ENCODE measurements at regions not wholly inside any gene's neighbourhood (a gene's known extent, or its start where the extent isn't known, plus 50 kb on each side); places are given as distances from the start of the nearest gene placed in this dataset.

DNA sequence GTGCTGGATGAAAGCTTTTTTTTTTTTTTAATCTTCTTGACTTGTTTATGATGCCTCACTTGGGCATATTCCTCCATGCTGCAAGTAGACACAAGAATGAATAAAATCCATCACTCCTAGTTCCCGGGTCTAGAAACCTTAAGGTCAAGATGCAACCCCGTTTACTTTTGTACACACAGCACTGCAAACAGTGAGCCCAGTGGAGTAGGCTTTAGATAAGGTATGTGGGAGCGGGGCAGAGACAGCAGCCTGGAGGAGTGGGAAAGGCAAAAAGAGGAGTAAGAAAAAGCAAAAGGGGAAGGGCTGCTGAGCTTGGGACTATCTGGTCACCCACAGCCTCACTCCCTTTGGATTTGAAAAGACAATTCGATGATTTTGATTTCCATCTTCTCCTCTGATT is 429.8 kb upstream of the ARGLU1 start:
- no peak for DNase-seq

DNA sequence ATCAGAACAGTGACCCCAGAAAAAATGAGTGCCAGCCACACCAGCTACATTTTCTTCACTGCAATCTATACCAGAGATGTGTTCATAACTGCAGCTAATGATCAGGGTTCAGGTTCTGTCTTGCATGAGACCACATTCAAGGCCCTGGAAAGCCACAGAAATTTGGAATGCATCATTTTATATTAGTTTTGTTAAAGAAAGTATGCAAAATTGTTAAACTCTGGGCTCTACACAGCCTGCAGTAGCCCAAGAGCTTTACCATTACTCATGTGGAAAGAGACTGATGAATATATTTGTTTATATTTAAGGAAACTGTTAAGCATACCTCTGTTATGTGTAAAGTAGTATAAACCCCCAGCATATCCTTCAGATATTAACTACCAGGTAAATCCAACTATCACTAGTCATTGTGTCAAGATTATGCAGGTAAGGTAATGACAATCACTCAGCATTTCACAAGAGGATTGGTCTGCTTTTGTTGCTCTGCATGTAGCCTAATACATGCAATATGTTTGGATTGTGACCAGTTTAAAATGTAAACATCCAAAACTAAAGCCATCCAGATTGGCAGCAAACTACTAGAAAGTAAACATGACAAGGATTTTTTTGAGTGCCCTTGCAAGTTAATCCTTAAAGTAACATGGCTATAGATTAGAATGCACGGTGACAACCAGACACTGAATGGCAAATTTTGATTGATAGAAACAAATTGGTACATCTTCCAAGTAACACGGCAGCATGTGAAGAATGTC is 429.1 kb upstream of the ARGLU1 start:
- DNase-seq = no peak

DNA sequence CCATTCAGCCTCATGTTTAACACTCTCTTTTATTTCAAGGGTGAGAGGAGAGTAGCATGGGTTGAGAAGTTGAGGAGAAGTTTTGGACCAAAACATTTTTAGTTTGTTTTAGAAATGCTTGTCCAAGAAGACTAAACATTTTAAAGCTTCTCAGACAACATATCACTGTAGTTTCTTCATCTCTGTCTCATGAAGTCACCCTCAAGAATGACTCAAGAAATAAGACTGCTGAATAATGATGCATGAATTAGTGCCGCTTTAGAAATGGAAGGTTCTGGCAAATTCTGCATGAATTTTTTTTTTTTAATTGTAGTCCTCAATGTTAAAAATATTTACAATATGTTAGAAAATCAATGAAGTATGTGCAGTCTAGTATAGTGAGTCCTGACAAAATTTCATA is 422.7 kb upstream of the ARGLU1 start:
- DNase-seq = no peak

DNA sequence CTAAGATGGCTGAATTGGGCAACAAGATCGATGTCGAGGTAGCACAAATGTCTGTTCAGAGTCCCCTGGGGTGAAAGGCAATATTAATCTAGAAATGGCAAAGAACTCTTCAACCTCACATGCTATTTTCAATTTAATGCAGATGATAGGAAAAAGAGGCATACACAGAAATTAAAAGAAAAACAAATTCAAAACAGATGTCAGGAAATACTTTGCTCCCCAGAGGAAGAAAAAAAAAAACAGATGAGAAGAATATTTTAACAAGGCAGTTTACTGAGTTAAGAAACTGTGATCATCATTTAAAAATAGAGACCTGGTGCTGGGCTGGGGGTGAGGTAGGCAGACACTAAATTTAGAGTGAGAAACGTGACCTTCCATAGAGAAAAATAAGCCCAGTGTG is 421.9 kb upstream of the ARGLU1 start:
- no peak for DNase-seq

DNA sequence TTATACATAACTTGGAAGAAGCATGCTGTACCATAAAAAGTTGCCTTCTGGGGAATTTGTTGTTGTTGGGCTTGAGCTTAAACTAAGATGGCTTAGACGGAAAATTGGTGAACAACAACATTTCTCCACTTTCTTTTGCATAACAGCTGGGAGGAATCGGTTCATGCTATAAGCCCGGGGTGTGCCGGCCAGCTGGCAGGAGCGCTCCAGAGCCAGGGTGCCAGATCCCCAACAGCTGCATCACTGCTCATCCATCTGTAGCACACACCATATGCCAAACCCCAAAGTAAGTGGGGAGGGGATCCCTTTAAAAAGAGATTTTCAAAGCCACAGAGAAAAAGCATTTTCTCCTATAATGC is 419.5 kb upstream of the ARGLU1 start:
- no peak for DNase-seq

DNA sequence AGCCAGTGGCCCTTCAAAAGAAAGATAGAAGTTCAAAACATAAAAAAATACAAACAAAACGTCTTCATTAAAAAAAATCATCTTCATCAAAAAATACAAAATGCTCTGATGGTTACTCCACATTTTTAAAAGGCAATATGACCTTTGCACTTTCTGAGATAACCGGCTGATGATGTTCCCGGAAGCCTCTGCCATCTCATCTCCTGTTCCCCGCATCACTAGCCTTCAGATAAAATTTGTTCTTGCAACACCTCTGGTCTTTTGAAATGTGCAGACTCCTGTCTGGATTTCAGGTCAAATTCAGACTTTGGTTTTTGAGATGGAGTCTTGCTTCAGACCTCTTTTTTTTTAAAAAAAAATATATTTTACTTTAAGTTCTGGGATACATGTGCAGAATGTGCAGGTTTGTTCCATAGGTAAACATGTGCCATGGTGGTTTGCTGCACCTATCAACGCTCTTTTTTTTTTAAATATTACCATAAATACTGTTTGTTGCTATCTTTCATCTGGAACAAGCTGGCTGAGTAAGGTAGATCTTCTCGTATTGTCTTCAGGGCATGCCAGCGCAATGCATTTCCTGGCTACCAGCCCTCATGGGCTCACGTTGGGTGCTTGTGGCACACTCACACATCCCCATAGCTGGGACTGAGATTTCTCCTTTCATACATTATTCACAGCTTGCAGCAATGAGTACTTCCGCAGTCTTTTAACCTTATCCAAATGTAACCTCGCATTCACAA is 418.9 kb upstream of the ARGLU1 start:
- no peak for DNase-seq

DNA sequence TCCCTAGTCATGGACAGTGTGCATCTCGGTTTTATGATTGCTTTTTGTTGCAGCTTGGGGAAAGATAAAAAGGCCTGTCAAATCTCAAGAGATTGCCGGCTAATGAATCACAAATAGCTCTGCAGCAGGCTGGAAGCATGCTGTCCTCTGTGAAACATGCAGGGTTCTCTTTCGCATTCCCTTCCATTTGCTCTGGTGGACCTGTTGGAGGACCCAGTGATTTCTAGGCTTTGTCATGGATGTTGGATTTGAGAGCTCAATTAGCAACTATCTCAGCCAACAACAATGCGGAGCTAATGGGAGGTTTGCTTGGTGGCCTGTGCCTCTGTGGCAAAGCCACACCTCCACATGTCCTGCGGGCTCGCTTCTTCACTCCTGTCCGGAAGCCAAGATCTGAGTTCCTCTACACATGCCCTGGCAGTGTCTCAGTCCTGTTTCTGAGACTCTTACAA is 418.1 kb upstream of the ARGLU1 start:
- DNase-seq = no peak

DNA sequence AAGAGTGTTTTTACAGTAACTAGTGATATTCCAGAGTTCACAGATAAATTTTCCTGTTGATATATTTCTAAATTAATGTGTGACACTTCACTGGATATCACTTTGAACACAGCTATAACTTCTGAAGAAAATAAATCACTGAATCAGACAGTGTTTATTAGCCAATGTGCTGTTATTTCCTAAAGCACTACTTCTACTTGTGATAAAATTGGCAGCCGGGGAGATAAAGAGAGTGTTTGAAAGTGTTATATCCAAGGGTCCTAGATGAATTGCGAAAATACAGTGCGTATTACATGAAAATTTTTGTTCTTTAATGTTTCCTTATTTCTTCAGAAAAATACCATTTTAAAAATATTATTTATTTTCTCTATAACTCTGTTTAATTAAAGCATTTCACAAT is 417.5 kb upstream of the ARGLU1 start:
- no peak for DNase-seq

DNA sequence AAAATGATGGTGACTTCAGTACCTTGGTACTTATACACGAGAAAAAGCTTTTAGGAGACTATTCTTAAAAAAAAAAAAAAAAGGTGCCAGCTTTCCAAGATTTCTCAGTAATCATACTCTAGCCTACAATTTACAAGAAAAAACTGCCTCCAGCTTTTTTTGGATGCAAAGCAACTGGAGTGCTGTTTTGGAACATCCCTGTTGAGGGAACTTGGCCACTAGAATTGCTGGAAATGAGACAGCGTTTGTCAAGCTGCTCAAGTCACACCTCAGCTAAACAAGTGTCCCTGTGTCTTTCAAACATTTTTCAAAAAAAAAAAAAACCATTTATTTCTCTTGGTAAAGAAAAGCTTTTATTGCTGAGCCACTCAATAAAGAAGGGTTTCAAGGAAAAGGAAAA is 413.1 kb upstream of the ARGLU1 start:
- DNase-seq = no peak

DNA sequence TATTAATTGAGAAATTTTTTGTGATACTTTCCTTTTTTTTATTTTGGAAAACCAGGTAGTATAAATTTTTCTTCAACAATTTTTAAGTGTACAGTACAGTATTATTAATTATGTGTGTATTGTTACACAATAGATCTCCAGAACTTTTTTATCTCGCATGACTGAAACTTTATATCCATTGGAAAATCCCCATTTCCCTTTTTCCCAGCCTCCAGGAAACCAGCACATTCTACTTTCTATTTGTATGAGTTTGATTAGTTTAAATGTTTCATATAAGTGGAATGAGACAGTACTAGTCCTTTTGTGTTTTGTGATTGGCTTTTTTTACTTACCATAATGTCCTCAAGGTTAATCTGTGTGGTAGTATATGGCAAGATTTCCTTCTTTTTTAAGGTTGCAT is 399.5 kb upstream of the ARGLU1 start:
- no peak for DNase-seq

DNA sequence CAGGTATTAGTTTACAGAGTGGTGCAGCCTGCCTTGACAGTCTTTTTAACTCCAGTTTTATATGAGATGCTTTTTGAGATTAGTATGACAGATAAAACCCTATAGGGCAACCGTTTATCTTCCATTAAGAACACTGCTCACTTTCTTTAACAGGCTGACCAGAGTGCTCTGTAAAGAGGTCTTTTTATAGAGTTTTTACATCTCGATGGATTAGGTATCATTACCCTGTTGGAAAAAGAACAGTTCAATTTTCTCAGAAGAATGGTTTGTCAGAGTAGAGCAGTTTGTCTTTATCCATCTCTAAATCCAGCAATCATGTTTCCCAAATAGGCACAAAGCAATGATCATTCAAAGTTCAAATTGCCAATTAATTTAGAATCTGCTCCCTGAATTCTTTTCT is 395.2 kb upstream of the ARGLU1 start:
- DNase-seq = no peak

DNA sequence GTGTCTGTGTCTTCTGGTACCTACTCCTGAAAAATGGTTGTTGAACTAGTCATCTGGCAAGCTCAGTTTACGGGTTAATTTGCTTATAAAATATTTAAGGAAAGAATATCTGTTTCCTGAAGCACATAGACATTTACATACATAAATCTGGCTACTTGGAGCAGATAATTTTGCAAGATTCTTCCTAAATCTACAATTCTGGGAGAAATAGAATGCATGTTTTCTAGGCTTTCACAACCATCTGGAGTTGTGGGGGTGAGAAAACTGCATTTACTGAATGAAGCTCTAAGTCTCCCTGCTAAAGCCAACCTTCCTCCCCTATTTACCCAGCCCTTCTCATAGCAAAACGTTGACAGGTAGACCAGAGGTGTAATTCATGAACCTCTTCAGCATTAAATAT is 393.7 kb upstream of the ARGLU1 start:
- no peak for DNase-seq

DNA sequence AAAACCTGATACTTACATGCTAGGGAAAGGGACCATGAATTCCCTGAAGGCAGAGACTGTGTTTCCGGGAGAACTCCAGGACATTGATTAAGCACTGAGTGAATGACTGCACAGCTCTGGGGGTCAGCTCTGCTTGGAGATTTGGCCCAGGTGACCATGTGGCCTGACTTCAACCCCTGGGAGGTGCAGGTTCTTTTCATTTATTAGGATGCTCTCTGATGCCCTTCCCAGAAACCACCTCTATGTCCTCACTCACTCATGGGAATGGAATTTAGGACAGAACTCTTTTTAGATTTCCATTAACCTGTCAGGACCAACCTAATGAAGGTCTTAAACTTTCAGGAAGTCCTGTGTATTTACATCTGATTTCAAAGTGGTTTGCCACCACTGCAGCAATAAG is 393.3 kb upstream of the ARGLU1 start:
- DNase-seq = no peak

DNA sequence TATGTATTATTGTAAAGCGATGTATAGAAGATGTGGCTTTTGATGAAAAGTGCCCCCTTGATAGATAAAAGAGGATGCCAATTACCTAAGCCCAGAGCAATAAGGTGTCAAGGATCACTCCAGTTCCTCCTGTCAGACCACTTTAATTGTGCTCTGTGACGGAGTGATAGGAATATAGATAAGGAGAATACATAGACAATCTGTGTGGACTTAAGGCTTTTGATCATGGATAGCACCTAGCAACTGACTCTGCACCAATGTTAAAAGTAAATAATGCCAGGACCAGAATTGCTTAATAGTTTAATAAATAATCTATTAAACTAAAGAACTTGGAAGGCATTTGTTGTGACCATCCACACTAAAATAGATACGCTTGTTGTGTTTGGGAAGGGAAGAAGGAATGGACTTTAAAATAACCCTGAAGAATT is 390.7 kb upstream of the ARGLU1 start:
- DNase-seq = no peak

DNA sequence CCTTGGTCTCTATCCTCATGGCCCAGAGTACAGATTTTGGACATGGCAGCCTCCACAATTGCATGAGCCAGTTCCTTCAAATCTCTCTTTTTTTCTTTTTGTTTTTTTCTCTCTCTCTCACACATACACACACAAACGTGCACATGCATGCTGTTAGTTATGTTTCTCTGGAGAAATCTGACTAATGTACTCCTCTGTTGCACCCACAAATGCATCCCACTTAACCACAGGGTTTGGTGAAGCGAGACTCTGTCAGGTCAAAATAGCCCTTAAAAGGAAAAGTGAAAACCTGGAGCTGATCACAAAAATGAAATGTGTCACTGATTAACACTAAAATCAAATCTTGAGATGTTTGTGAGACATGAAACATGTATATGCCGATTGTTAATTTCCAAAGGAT is 374.6 kb upstream of the ARGLU1 start:
- DNase-seq = no peak

DNA sequence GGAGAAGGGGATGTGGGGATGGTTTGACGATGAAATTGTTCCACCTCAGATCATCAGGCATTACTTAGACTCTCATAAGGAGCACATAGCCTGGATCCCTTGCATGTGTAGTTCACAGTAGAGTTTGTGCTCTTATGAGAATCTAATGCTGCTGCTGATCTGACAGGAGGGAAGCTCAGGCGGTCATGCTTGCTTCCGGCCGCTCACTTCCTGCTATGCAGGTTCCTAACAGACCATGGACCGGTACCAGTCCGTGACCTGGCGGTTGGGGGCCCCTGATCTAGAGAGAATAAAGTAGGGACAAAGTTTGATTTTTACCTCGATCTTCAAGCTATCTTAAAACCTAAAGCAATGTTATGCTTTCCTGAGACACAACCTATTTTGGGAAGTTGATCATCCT is 373.8 kb upstream of the ARGLU1 start:
- DNase-seq = no peak

DNA sequence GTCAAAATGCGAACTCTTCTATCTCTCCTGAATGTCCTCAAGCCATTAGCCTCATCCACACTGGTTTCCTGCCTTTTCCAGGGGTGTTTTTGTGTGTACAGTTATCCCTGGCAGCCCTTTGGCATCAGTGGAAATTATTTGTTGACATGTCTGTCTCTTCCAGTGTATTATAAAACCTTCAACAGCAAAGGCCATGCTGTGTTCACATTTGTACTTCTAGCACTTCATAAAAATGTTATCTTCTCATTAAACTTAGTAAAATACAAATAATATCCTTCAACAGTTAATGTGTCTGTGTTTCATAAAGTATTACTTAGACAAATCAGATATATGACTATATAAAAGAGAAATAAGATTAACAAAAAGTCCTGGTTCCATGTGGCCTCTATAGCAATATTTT is 359.5 kb upstream of the ARGLU1 start:
- no peak for DNase-seq

DNA sequence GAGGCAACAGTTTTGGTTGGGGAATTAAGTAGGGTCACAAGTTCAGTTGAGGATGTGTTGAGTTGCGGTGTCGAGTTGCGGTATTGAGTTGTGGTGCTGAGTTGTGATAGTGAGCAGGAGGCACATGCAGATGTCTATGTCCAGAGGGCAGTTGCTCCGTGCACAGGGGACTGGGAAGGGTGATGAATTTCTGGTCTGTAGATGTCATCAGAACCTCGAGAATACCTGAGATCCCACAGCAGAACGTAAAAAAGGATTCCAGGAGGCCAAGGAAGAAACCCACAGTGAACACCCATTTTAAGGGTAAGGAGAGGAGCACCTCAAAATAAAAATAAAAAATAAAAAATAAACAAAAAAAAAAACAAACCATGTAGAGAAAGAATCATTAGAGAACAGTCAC is 354.4 kb upstream of the ARGLU1 start:
- no peak for DNase-seq

DNA sequence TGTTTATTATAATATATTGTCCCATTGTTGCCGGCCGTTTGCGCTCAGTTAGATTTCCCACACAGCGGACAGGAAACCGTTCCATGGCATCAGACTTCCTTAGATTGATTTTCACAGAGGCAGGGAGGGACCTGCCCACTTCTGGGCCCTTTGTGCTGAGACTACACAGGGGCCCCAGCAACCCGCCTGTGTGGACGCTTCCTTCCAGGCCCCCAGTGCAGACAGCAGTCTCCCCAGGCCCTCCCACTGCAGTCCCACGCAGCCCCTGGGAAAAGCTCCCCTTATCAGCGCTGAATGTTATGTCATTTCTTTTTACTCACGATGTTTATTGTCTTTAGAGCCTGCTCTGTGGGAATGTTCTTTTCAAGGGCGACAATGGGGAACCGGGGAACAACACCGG is 351.7 kb upstream of the ARGLU1 start:
- DNase-seq = no peak

DNA sequence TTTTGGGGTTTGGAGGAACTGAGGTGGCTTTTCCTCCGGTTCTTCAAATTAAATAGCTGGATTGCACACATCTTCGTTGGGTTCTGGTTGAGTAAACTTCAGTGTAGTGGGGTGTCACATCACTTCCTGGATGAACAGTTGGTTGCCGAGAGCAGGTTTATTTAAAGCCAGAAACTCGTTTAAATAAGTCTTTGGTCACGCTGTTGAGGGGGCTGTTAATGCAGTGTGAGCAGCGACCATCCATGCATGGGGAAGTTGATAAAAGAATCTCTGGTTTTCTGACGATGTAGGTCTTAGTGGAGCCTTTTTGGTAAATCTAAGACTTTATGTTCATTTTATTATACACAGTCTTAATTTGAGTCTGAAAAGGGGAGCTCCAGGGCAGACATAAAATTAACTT is 351.2 kb upstream of the ARGLU1 start:
- no peak for DNase-seq

DNA sequence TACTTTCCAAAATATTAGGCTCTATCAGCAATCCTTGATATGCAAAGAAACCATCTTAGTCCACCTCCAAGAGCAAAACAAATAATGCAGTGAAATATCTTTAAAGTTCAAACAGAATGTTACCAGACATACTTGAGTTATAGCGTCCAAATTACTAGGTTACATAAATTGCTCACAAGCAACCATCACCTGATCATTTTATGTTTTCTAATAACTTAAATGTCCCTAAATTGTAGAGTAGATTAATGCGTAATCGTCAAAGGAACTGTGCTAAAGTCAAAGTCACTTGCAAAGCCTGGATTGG is 350.6 kb upstream of the ARGLU1 start:
- DNase-seq = no peak

DNA sequence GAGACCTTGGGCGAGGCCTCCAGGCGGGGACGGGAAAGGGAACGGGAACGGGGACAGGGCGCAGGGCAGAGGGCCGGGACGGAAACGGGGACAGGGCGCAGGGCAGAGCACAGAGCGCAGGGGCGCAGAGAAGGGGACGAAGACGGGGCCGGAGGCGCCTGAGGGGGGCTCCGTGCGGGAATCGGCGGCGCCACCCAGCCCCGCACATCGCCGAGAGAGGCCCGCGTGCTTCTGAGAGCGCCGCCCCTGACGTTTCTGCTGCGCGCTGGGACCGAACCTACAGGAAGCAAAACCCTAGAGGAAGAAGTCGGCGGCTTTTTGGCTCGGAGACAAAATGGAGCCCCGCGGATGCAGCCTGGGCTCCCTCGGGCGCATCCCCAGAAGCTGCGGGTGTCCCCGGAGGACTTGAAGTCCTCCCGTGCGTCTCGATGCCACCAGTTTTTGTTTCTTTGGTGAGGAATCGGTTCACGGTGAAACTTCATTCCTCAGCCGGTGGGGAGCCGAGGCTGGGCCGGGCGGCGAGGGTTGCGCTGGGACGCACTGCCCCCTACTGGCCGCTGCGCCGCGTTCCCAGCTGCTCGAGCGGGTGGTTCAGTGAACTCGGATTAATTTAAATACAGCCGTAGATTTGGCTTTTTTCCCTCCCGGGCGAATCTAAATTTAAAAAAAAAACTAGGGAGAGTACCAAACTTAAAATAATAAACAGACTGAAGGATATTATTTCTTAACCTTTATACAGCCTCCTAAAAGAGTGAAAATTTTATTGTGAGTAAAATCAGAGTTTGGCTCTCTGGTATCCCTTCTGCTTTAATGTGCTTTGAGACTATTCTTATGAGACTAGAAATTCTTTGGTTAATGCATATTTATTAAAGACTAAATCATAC is 350.0 kb upstream of the ARGLU1 start:
- DNase-seq = no peak

DNA sequence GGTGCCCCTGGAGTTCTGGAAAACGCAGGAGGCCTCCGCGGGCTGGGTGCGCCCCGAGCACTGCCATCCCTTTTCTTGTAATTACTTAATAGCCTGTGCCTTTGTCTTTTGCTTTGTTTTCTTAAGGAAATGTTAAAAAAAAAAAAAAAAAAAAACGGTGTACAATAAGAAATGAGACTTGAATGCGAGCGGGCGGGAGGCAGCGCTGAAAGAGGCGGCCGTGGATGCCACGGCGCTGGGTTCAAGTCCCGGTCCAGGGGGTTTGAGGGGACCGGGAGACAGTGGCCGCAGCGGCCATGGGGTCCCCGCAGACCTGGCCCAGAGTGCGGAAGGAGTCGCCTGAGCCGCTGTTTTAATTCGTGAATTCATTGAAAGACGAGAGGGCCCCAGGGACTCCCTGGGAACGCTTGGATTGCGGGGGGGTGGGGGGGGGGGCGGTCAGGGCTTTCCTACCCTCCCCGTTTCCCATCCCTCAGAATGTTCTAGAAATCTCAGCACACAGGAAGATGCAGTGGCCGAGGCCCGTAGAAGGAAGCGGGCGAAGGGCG is 349.2 kb upstream of the ARGLU1 start:
- DNase-seq = no peak

Measured in NCI-H748 treated with DMSO at 0.1 percent for 48 hours (cell line).